ENCODE measurements at regions not wholly inside any gene's neighbourhood (a gene's known extent, or its start where the extent isn't known, plus 50 kb on each side); places are given as distances from the start of the nearest gene placed in this dataset.

DNA sequence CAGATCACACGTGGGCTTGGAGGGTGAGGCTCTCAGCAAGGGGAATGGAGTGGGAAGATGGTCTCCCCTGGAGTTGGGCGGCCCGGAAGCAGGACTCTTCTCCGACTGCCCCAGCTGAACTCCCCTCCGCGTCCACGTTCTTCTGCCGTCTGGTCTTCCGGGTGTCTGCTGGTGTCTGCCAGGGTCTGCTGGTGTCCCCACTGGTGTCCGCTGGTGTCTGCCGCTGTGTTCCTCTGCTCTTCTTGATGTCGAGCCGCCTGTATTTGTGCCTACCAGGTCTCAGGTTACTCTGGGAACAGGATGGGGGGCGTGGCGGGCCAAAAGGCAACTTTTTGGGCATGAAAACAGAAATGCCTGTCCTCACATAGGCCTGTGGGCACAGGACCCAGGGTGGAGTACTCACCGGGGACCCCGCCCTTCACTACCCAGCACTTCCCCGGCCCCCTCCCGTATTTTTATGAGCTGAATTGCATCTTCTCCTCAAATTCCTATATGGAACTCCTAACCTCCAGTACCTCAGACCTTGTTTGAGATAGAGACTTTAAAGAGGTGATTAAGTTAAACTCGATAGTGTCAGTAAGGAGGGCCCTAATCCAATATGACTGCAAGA lies 675.4 kb downstream of the SEMA5A start:
- DNase-seq (ENCODE audit: low read depth in 4 of 4, low spot score in 3 of 4): no peak

DNA sequence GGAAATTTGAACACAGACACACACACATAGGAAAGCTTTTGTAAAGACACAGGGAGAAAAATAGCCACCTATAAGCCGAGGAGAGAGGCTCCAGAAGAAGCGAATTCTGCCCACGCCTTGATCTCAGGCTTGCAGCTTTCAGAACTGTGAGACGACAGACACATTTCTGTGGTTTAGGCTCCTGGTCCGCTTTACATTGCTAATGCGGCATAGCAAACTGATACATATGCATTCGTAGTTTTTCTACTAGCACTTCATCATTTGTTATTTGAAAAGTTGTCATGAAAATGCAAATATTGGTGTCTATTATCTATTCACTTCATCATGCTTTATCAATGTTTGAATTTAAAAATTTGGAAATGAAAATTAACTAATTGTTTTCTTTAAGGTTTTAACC lies 674.9 kb downstream of the SEMA5A start:
- DNase-seq (ENCODE audit: low read depth in 4 of 4, low spot score in 3 of 4): no peak

DNA sequence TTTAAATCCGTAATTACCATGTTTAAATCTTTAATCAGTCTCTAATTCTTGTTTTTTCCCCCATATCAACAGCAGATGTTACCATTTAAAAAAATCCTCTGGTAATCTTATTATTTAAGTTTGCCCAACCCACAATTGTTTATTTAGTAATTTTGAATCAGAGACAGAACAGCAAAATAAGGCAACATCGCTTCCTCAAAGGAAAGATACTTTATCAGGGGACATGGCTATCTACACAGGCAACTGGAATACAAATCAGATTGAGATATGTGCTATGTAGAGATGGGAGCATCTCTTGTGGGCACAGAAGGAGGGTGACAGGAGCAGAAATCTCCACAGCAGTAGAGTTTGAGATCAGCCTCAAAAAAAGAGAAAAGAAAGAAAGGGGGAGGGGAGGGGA lies 674.4 kb downstream of the SEMA5A start:
- no peak for DNase-seq (ENCODE audit: low read depth in 4 of 4, low spot score in 3 of 4)

DNA sequence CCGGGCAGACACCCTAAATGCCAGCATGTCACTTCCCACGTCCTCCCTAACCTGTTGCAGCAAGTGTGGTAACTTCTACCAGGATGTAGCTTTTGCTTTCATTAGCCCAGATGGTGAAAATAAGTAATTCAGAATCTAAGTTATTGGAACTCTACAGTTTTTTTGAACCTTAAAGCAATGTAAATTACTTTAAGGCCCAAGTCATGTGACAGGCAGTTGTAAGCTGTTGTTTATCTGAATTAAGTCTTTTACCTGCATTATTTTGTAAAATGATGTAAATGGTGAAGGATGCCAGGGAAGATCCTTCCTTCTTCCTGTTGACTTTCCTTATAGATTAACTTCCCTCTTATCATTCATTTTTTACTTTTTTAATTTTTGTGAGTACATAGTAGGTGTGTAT lies 670.2 kb downstream of the SEMA5A start:
- no peak for DNase-seq (ENCODE audit: low read depth in 4 of 4, low spot score in 3 of 4)

DNA sequence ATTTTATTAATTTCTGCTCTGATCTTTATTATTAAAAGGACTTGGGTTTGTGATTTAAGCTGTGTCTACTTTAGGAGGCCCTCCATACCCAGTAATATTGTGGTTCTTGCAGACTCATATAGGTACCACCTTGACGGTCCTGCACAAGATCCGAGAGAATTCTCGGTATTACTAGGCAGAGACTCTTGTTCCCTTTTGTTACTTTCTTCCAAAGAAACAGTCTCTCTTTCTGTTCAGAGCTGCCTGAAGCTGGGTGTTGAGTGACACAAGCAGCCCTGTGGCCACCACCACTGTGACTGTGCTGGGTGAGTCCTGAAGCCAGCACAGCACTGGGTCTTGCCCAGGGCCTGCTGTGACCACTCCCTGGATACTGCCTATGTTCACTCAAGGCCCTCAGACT lies 666.6 kb downstream of the SEMA5A start:
- no peak for DNase-seq (ENCODE audit: low read depth in 4 of 4, low spot score in 3 of 4)

DNA sequence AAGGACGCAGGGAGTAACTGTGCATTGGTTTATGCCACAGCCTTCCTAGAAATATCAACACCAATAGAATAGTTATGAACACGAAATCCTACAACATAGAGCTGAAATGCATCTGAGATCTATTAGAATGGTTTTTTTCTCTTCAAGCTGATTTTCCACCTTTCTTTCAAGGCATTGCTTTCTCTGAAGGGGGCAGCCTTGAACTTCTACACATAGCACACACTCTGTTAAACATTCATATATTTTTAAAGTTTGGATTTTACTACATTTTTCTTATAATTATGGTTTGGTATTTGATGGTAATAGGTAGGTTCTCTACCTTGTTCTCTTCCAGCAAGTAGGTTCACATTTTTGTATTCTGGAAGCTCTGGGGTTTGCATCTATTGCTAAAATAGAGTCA lies 661.8 kb downstream of the SEMA5A start:
- no peak for DNase-seq (ENCODE audit: low read depth in 4 of 4, low spot score in 3 of 4)

DNA sequence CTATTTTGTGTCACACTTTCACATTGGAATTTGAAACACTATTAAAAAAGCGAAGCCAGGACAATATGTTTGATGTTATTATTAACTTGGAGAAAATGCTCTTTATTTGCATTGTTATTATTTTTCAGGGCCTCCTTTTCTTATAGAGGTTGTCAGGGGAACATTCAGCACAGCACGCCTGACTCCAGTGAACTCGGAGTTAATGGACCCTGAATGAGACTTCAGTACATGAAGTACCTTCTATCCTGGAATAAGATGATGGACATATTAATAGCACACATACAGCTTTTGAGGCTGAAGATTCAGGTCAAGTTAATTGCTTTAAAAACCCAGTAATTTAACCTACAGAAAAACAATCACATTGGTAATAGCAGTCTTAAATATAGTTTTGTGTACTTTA lies 652.9 kb downstream of the SEMA5A start:
- DNase-seq (ENCODE audit: low read depth in 4 of 4, low spot score in 3 of 4): peak in 3 of 4 donors; percentile 7 to 28 (median 11)

DNA sequence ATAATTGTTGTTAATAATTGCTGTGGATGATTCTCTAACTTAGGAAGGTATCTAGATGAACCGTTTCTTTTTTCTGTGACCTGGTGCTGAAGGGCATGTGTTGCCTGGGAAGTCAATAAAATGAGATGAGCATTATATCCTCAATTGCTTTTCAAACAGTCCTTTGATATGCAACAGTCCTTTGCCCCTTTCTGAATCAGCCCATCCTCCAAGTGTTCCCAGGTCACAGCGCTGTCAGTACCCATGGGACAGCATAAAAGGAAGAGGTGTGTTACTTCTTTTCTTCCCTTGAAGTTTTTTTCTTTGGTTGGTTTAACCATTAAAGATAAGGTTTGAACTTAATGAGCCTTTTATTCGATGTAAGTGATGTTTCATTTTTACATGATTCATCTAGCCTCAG lies 651.8 kb downstream of the SEMA5A start:
- no peak for DNase-seq (ENCODE audit: low read depth in 4 of 4, low spot score in 3 of 4)

DNA sequence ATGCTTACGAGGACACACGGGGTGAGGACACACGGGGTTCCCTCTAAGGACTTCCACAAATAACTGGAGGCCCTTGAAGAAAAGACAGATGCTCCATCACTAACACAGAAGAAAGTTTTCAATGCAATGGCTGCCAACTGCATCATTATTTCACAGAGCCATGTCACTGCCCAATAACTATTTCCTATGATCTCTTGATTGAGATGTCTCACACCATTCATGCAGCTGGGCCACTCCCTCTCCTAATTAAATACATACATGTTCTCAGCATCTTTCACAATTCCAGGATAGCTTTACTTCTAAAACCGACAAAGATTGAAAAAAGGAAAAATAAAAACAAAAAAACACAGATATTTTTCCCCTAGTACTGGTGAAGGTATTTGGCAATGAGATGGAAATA lies 650.8 kb downstream of the SEMA5A start:
- DNase-seq (ENCODE audit: low read depth in 4 of 4, low spot score in 3 of 4): no peak

DNA sequence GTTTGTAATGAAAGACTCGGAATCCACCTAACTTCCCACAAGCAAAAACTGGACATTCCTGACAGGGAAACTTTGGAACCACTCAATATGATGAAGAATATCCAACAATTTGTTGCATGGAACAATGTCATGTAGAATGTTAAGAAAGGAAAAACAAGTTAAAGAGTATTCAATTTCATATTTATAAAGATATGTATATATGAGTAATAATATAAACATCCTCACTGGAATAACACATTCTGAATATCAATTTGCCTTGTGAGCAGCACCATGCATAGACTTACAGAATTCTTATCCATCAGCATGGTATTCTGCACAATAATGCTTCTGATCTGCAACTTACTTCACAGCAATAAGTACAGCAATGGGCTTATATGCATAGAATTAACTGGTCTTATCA lies 650.3 kb downstream of the SEMA5A start:
- DNase-seq (ENCODE audit: low read depth in 4 of 4, low spot score in 3 of 4): no peak

DNA sequence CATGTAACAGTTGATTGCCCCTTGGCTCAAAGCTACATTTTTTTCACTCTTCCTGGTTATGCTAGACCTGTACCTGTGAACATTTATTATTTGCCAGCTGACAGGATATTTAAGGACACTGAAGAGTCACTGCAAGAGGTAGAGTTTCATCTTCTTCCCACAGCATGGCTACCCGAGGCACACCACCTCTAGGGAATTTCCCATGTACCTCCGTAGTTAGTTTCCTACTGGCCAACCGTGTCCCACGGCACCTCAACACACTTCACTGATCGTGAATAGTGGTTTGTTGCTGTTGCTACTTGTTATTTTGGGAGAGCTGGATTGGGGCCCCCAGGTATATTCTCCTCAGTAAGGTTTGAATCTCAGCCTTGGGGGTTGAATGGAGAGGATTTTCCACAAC lies 648.6 kb downstream of the SEMA5A start:
- no peak for DNase-seq (ENCODE audit: low read depth in 4 of 4, low spot score in 3 of 4)

DNA sequence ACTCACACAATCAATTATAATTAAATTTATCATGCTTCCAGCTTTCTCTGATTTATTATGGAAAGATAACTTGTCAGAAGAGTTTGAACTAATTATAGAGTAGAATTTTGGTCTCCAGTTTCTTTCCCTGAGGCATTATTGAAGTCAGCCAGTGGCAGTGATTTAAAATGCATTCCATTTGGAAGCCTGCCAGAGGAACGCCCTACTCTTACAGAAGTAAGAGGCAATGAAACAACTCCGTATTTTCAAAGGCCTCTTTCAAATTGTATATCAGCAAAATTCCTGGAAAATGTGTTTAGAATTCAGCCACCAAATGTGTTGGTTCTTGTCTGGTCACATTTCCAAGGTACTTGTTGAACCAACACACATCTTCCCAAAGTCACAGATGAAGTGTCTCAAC lies 640.9 kb downstream of the SEMA5A start:
- DNase-seq (ENCODE audit: low read depth in 4 of 4, low spot score in 3 of 4): peak in 3 of 4 donors; percentile 7 to 28 (median 10)

DNA sequence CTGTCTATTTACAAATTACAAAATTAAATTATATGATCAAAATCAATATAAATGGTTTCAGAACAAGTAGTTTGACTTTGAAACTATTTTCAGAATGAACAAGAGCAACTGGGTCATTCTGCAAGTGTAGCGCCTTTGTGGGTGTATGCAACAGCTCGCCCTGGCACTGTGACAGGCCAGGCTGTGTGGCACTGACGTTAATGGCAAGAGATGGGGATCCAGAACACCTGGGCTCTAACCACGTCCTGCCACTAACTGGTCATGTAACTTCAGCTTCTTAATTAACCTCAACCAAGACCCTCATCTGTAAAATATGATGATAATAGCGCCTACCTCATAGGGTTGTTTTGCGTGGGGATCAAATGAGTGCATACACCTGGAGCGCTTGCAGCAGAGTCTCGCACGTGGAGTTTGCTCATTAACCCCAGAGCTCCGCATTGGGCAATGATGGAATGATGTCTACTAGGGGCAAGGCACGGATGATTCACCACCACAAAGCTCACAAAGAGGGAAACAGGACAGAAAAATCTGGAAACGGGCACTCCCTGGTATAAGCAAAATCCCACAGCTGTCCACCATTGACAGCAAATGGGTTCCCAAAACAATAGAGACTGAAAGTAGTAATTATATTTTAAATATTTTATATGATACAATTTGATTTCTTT lies 639.4 kb downstream of the SEMA5A start:
- no peak for DNase-seq (ENCODE audit: low read depth in 4 of 4, low spot score in 3 of 4)

DNA sequence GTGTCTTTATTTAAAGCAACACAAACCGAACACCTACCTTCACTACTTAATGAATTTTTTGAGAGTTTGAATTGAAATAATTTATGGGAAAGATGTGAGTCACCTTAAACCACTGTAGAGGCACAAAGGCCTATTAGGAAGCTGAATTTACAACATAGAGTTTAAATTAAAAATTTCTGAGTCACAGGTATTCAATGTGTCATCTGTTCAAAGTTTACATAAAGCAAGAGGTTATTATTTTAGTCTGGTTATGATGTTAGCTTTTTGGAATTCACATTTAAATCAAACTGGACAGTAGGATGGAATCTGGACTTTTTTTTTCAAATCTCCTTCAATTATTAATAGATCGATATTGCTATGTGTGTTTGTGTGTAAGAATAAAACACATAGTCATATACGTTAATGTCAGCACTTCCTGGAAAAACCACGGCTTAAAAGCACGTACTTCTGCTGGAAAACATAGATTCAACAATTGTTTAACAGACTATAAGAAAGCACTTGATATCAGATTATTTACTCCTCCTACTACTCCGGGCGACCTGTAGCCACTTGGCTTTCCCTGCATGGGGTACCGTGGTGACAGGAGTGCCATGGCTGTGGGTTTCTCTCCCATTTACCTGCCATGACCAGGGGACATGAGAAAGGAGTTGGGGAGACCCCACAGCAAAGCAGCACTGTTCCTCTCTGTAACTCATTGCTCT lies 638.6 kb downstream of the SEMA5A start:
- no peak for DNase-seq (ENCODE audit: low read depth in 4 of 4, low spot score in 3 of 4)

DNA sequence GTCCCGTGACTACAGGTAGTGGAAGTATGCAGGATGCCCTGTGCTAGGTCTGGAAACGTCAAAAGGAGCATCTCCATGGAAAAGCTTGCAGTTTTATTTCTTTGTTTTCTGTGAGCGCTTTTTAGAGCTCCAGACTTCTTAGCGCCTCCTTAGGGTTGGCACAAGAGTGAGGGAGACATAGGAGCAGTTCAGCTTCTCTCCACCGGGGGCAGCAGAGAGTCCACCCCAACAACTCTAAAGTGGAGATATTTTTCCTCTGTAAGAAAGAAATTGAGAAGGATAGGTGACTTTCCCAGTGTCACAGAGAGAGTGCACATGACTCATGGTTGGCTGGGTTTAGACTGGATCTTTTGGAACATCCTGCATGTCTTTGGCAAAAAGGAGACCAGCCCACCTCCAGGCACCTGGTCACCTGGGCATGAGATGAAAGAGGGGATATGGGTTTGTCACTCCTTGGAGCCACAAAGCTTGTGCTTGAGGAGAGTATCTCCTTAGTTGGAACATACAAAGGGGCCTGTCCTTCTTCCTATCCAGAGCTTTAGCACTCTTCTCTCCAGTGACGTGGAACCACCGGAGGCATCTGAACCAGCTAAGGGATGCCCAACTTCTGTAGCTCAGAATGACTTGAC lies 637.7 kb downstream of the SEMA5A start:
- no peak for DNase-seq (ENCODE audit: low read depth in 4 of 4, low spot score in 3 of 4)

DNA sequence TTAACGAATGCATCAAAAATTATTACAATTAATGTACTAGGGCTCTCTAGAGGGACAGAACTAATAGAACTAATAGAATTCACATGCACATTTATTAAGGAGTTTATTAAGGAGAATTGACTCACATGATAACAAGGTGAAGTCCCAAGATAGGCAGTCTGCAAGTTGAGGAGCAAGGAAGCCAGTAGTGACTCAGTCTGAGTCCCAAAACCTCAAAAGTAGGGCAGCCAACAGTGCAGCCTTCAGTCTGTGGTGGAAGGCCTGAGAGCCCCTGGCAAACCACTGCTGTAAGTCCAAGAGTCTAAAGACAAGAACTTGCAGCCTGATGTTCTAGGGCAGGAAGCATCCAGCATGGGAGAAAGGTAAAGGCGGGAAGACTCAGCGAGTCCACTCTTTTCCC lies 633.8 kb downstream of the SEMA5A start:
- no peak for DNase-seq (ENCODE audit: low read depth in 4 of 4, low spot score in 3 of 4)

DNA sequence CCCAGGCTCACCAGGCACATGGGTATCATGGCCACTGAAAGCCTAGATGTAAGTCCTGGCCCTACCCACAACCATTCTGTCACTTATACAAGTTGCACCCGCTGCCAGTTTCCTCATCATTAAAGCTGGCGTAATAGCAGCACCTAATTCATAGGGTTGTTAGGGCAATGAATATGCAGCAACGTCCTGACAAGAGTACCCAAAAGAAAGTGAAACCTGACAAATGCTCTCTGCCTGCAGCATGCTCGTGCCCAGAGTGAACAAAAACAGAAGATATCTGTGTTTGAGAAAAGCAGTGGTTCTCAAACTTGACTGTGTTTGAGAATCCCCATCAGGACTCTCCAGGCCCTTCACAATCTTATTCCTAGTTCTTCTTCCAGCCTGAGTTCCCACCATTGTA lies 632.4 kb downstream of the SEMA5A start:
- DNase-seq (ENCODE audit: low read depth in 4 of 4, low spot score in 3 of 4): no peak

DNA sequence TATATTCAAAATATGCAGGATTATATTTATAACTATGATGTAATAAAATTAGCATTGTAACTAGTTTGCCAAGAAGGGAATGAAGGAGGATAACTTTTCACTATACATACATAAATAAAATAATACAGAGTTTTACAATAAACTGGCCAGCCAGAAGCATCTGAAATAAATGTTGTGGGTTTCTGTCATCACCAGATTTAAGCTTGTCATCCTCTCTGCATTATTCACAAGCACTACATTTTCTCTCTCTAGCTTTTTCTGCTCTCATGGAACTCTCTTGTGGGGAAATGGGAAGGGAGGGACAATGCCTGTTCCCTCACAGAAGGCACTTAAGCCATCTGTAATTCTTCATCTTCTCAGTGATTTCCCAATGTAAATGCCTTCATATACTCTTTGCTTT lies 626.8 kb downstream of the SEMA5A start:
- no peak for DNase-seq (ENCODE audit: low read depth in 4 of 4, low spot score in 3 of 4)

DNA sequence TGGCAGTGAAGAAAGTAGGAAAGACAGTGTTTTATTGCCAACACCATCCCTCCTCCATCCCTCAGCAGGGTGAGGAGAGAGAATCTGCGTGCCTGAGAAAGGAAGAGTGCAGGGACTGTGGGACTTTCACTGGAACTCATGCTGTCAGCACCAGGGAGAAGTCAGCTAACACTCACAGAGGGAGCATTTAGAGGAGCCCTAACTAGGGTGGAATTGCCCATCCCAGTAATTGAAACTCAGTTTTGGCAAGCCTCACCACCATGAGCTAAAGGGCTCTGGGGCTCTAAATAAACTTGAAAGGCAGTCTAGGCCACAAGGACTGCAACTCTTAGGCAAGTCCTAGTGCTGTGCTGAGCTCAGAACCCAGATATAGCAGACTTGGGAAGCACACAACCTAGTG lies 622.3 kb downstream of the SEMA5A start:
- DNase-seq (ENCODE audit: low read depth in 4 of 4, low spot score in 3 of 4): no peak

DNA sequence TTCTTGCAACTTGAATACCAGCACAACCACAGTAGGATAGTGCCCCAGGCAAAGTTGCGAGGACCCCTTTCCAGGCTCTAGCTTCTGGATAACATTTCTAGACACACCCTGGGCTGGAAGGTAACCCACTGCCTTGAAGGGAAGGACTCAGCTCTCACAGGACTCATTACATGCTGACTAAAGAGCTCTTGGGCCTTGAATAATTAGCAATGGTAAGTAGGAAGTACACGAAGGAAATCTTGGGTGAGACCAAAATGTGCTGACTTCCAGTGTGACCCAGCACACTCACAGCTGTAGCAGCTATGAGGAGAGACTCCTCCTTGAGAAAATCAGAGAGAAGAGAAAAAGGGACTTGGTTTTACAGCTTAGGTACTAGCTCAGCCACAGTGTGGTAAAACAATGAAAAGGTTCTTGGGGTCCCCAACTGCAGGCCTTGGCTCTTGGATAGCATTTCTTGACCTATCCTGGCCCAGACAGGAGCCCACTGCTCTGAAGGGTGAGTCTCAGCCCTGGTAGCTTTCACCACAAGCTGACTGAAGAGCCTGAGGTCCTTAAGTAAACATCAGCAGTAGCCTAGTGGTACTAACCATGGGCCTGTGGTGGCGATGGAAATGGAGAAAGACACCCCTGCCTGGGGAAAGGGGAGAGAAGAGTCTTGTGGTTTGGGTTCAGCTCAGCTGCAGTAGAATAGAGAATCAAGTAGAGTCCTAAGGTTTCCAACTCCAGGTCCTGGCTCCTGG lies 621.7 kb downstream of the SEMA5A start:
- DNase-seq (ENCODE audit: low read depth in 4 of 4, low spot score in 3 of 4): no peak

DNA sequence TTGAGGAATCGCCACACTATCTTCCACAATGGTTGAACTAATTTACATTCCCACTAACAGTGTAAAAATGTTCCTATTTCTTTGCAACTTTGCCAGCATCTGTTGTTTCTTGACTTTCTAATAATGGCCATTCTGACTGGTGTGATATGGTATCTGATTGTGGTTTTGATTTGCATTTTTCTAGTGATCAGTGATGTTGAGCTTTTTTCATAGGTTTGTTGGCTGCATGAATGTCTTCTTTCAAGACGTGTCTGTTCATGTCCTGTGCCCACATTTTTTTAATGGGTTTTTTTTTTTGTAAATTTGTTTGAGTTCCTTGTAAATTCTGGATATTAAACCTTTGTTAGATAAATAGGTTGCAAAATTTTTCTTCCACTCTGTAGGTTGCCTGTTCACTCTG lies 615.9 kb downstream of the SEMA5A start:
- no peak for DNase-seq (ENCODE audit: low read depth in 4 of 4, low spot score in 3 of 4)

All from right renal pelvis (tissue), 4 donors.